NCI-H146 treated with DMSO at 0.1 percent for 48 hours (cell line): ENCODE measurements at regions not wholly inside any gene's neighbourhood (a gene's known extent, or its start where the extent isn't known, plus 50 kb on each side); places are given as distances from the start of the nearest gene placed in this dataset.
"Not testable (repeated sequence)": the region's sequence is repeated elsewhere in the genome, so short reads cannot be mapped to it uniquely, and the experiment has no call there.

ENCODE experiments used
- DNase-seq: peaks from one replicate; lab custom pipeline; 2025; ENCODE audit not compliant: unreplicated experiment; lab: John Stamatoyannopoulos, UW

- DNase-seq, result no peak
Observed at GRCh38 chr2:240252872-240253511, 112.5 kb upstream of the OTOS start.

- DNase-seq, result no peak
Observed at GRCh38 chr2:240253583-240254145, 113.2 kb upstream of the OTOS start.

- no peak for DNase-seq
Observed at GRCh38 chr2:240254337-240255164, 114.1 kb upstream of the OTOS start.

- no peak for DNase-seq
Observed at GRCh38 chr2:240255165-240255491, 114.7 kb upstream of the OTOS start.

GRCh38 chr2:240255811-240256703, 115.6 kb upstream of the OTOS start:
- no peak for DNase-seq

GRCh38 chr2:240256704-240257637, 116.5 kb upstream of the OTOS start:
- no peak for DNase-seq

- DNase-seq, result no peak
Observed at GRCh38 chr2:240257940-240258580, 117.6 kb upstream of the OTOS start.

DNA sequence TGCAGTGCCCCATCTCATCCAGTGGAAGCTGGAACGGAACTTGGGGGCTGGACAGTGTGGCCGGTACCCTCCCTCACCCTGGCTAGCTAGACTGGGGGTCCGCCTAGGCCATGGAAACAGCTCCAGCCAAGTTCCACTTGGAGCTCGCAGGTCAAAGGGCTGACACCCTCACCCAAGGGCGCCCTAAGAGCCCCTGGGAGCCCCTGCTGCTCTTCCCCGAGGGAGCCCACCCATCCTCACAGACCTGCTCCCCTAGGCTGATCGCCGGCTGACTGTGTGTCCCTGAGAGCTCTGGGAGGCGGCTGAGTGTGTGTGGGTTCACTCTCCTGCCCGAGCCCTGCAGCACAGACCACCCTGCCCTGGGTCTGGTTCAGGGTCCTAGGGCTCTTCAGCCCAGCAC, 118.2 kb upstream of the OTOS start:
- DNase-seq, result no peak

DNA sequence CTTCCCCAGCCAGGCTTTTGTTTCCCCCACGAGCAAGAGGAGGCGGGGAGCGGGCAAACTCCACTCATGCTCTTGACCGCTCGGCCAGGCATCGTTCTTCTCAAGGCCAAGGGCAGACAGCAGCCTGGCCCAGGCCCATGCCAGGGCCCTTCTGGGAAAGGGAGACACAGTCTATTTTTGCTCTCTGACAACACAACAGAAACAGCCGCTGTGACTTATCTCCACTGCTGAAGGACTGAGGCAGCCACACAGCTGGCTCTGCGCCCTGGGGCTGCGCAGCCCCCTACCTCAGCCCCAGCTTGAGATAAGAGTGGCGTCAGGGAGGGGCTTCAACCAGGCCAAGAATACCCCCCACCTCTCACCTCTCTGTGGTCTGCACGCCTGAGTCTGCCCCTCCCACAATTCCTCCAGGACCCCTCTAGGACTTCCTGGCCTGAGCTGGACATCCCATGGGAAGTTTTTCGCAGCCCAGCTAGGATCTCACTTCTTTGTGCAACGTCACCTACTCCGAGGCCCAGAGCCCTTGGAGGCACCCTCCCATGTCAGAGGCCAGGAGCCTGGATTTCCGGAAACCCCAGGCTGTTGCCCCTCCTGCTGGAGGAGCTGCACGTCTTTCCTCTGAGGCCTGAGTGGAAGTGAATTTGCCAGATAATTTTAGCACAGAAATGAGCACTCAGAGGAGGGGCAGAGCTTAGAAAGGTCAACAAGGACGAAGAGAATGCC, 118.9 kb upstream of the OTOS start:
- DNase-seq, result no peak

- no peak for DNase-seq
Observed at GRCh38 chr2:240259924-240260529, 119.6 kb upstream of the OTOS start.

DNA sequence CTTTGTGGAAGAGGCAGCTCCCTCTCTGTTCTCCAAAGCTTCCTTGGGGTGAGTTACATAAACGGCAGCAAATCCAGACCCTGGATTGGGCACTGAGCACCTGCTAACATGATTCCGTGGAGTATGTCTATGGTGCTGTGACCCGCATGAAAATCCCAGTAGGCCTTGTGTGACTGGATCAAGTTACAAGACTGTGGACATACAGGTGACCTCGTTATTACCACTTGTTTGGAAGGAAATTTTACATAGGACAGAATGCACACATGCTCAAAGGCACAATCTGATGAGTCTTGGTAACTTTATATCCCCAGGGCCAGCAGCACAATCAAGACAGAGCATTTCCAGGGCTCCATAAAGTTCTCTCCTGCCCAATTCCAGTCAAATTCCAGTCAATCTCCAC, 120.2 kb upstream of the OTOS start:
- DNase-seq, result no peak

DNA sequence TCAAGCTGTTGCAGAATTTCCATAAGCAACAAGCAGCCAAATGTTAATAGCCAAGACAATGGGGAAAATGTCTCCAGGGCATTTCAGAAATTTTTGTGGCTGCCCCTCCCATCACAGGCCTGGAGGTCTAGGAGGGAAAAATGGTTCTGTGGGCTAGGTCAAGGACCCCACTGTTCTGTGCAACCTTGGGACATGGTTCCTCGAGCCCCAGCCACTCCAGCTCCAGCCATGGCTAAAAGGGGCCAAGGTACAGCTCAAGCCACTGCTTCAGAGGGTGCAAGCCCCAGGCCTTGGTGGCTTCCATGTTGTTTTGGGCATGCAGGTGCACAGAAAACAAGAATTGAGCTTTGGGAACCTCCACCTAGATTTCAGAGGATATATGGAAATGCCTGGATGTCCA, 122.1 kb upstream of the OTOS start:
- DNase-seq, result not testable (repeated sequence)

DNA sequence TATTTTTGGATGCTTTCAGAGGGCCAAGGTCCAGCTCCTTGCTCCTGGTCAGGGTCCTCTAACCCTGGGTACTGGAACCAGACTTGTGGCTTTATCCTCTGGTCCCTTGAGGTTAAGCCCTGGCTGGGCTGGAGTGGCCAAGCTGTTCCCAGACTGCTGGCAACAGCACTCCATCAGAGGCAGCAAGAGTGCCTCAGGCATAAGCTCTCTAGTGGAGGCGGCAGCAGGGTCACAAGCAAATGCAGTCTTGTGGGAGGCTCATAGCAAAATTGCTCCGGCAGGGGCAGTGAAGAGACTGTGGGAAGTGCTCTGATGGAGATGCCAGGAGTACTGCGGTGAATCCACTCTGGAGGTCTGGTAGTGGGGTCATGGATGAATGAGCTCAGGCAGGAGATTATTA, 128.9 kb upstream of the OTOS start:
- DNase-seq, result no peak

DNA sequence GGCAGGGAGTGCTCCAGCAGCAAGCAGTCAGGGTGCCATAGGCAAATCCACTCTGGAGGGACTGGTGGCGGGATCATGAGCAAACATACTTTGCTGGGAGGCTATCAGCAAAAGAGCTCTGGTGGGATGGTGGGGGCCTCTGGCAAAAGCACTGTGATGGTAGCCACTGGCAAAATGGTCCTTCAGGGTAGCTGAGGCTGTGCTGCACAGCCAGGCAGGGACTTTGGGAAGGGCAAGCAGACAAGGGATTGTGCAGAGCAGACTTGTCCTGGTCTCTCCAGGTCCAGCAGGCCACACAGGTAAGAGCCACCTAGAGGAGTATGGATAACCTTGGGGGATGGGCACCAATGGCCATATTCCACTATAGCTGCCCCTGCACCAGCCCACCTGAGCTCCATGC, 129.4 kb upstream of the OTOS start:
- no peak for DNase-seq

- no peak for DNase-seq
Observed at GRCh38 chr2:240271716-240272341, 131.4 kb upstream of the OTOS start.

GRCh38 chr2:240275386-240275785, 134.9 kb upstream of the OTOS start:
- DNase-seq, result no peak

DNA sequence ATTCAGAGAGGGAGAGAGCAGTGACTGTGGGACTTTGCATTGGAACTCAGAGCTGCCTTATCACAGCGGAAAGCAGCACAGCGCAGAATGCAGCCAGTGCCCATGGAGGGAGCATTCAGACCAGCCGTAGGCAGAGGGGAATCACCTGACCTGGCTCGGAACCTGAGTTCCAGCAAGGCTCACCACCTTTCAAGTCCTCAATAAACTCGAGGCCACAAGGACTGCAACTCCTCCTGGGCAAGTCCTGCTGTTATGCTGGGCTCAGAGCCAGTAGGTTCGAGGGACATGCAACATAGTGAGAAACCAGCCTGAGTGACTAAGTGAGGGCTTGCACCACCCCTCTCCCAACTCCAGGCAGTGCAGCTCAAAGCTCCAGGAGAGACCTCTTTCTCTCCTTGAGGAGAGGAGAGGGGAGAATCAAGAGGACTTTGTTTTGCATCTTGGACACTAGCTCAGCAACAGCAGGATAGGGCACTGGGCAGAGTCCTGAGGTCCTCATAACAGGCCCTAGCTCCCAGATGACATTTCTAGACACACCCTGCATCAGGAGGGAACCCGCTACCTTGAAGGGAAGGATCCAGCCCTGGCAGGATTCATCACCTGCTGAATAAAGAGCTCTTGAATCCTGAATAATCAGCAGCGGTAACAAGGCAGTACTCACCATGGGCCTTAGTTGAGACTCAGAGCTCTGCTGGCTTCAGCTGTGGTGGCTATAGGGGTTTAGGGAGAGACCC, 136.8 kb upstream of the OTOS start:
- DNase-seq, result no peak
